Nephron progenitor cell (in vitro differentiated cells): ENCODE measurements at regions not wholly inside any gene's neighbourhood (a gene's known extent, or its start where the extent isn't known, plus 50 kb on each side); places are given as distances from the start of the nearest gene placed in this dataset.
"Not testable (repeated sequence)": the region's sequence is repeated elsewhere in the genome, so short reads cannot be mapped to it uniquely, and the experiment has no call there.

Experiments used
- DNase-seq: peaks from one replicate; pipeline ENCODE4 v3.0.0; 2021
- H3K27ac Mint-ChIP-seq: 2 replicates; pipeline ENCODE4 v1.8.0; 2021; ENCODE audit warnings: mild to moderate bottlenecking, moderate library complexity, mixed read lengths
- H3K27me3 Mint-ChIP-seq: 2 replicates; pipeline ENCODE4 v1.8.0; 2021; ENCODE audit warnings: mild to moderate bottlenecking, low read depth, mixed read lengths; ENCODE audit not compliant: poor library complexity
- H3K36me3 Mint-ChIP-seq: 2 replicates; pipeline ENCODE4 v1.8.0; 2021; ENCODE audit warnings: low read depth, mixed read lengths
- H3K4me1 Mint-ChIP-seq: 2 replicates; pipeline ENCODE4 v1.8.0; 2021; ENCODE audit warnings: mixed read lengths
- H3K4me3 Mint-ChIP-seq: 2 replicates; pipeline ENCODE4 v1.8.0; 2021; ENCODE audit warnings: mild to moderate bottlenecking, moderate library complexity, mixed read lengths
- H3K9me3 Mint-ChIP-seq: 2 replicates; pipeline ENCODE4 v1.8.0; 2021; ENCODE audit warnings: mild to moderate bottlenecking, moderate library complexity, mixed read lengths
- TF ChIP-seq, protein P1 (sequence below): fragments of 200-600 bp; sonication (generic); IDR thresholded peaks from 2 replicates; pipeline ENCODE4 v1.5.0; 2021; ENCODE audit warnings: antibody characterized with exemption

DNA sequence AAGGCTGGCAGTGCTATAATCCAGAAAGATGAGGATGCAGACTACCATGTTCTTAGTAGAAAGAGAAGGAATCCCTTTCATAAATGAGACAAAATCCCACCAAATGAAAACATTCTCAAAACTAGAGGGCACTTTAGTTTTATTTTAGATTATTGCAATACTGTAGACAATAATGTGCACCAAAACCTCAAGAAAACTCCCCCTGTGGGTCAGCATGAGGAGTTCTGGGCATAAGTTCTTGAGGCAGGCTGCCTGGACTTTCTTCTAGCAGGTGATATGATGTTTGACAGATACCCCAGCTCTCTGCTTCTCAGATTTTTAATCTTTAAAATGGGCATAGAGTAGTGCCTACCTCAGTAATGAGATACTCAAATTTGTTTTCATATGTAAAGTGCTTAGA, 196.3 kb upstream of the CTNND2 start:
- H3K27ac Mint-ChIP-seq = no peak overlapping the region
- H3K36me3 Mint-ChIP-seq = no peaks in the 10 kb centered on the region
- DNase-seq = no peak
- H3K4me3 Mint-ChIP-seq = no peak overlapping the region
- no peaks in the 10 kb centered on the region for H3K27me3 Mint-ChIP-seq
- TF ChIP-seq, protein P1, sequence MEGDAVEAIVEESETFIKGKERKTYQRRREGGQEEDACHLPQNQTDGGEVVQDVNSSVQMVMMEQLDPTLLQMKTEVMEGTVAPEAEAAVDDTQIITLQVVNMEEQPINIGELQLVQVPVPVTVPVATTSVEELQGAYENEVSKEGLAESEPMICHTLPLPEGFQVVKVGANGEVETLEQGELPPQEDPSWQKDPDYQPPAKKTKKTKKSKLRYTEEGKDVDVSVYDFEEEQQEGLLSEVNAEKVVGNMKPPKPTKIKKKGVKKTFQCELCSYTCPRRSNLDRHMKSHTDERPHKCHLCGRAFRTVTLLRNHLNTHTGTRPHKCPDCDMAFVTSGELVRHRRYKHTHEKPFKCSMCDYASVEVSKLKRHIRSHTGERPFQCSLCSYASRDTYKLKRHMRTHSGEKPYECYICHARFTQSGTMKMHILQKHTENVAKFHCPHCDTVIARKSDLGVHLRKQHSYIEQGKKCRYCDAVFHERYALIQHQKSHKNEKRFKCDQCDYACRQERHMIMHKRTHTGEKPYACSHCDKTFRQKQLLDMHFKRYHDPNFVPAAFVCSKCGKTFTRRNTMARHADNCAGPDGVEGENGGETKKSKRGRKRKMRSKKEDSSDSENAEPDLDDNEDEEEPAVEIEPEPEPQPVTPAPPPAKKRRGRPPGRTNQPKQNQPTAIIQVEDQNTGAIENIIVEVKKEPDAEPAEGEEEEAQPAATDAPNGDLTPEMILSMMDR = no peak
- H3K4me1 Mint-ChIP-seq = no peaks in the 10 kb centered on the region
- H3K9me3 Mint-ChIP-seq = no peaks in the 10 kb centered on the region

DNA sequence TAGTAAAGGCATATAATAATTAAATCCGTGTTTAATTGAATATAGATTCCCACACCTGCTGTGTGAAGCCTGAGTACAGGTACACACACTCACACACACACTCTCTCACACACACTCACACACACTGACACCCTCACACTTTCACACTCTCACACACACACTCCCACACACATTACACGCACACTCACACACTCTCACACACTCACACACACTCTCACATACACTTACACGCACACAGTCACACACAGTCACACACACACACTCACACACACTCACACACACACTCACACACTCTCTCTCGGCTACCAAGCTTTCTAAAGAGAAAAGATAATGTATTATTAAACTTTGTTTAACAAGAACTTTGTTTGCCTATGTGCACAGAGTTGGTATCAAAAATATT, 195.1 kb upstream of the CTNND2 start:
- Mint-ChIP-seq H3K27ac (no peak overlapping the region), H3K36me3 (no peaks in the 10 kb centered on the region), H3K4me3 (no peak overlapping the region), H3K4me1 (no peaks in the 10 kb centered on the region), H3K27me3 (no peaks in the 10 kb centered on the region), H3K9me3 (no peaks in the 10 kb centered on the region)
- TF ChIP-seq, protein P1 = no peak
- DNase-seq = no peak

DNA sequence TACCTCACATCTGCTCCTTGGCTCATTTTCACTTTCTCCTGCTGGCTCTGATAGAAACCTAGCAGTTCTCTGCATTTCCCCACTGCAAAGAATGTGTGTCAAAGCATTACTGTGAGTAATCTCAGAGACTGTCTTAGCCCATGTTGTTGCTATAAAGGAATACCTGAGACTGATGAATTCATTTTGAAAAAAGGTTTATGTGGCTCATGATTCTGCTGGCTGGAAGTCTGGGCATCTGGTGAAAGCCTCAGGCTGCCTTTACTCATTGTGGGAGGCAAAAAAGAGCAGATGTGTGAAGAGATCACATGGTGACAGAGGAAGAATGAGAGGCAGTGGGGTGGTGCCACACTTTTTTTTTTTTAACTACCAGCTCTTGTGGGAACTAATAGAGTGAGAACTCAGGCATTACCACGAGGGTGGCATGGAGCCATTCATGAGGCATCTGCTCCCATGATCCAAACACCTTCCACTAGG, 191.6 kb upstream of the CTNND2 start:
- Mint-ChIP-seq H3K27ac (no peak overlapping the region), H3K9me3 (no peaks in the 10 kb centered on the region), H3K27me3 (no peaks in the 10 kb centered on the region), H3K4me1 (no peaks in the 10 kb centered on the region), H3K4me3 (no peak overlapping the region), H3K36me3 (no peaks in the 10 kb centered on the region)
- no peak for DNase-seq
- TF ChIP-seq, protein P1 = no peak

DNA sequence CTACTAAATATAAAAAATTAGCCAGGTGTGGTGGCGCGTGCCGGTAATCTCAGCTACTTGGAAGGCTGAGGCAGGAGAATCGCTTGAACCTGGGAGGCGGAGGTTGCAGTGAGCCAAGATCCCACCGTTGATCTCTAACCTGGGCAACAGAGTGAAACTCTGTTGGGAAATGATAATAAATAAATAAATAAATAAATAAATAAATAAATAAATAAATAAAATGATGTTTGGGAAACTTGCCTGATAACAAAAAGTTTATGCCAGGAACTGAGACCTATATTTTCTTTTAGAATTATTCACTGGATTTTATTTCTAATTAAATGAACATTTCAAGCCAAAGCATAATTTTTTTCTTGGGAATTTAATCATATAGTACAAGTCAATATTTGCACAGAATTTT, 189.3 kb upstream of the CTNND2 start:
- no peak for DNase-seq
- no peak overlapping the region for H3K4me3 Mint-ChIP-seq
- no peak overlapping the region for H3K27ac Mint-ChIP-seq
- TF ChIP-seq, protein P1 = no peak
- no peaks in the 10 kb centered on the region for H3K4me1 Mint-ChIP-seq
- no peaks in the 10 kb centered on the region for H3K27me3 Mint-ChIP-seq
- no peaks in the 10 kb centered on the region for H3K36me3 Mint-ChIP-seq
- no peaks in the 10 kb centered on the region for H3K9me3 Mint-ChIP-seq

DNA sequence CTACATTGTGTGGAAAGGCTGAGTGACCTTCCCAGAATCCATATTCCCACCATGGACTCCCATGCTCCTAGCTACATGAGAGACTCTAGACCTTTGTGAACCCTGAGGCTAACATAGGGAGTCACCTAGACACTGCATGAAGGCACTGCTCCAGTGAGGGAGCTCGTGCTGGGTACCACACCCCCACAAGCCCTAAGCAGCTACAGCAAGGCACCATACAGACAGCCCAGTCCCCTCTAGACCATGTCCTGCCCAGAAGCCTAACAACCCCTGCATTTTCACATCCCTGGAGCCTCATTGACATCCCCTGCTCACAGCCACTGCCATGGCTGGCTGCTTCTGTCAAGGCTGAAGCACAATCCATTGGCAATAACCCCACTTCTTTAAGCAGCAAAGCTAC, 176.5 kb upstream of the CTNND2 start:
- TF ChIP-seq, protein P1 = no peak
- Mint-ChIP-seq H3K9me3 (peaks cover 7% of the 10 kb centered on the region), H3K4me1 (no peaks in the 10 kb centered on the region), H3K36me3 (no peaks in the 10 kb centered on the region), H3K27me3 (no peaks in the 10 kb centered on the region), H3K4me3 (no peak overlapping the region), H3K27ac (no peak overlapping the region)
- DNase-seq = no peak

DNA sequence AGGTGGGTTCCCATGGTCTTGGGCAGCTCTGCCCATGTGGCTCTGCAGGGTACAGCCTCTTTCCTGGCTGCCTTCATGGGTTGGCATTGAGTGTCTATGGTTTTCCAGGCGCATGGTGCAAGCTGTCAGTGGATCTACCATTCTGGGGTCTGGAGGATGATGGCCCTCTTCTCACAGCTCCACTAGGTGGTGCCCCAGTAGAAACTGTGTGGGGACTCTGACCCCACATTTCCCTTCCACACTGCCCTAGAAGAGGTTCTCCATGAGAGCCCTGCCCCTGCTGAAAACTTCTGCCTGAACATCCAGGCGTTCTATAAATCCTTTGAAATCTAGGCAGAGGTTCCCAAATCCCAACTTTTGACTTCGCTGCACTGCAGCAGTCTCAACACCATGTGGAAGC, 174.0 kb upstream of the CTNND2 start:
- not testable (repeated sequence) for H3K27ac Mint-ChIP-seq, H3K9me3 Mint-ChIP-seq, H3K36me3 Mint-ChIP-seq, DNase-seq, H3K4me1 Mint-ChIP-seq, H3K4me3 Mint-ChIP-seq, H3K27me3 Mint-ChIP-seq
